SK-N-SH (cell line): ENCODE measurements at regions not wholly inside any gene's neighbourhood (a gene's known extent, or its start where the extent isn't known, plus 50 kb on each side); places are given as distances from the start of the nearest gene placed in this dataset.

Experiments used
- CHD2 ChIP-seq: fragments of 150-350 bp; IDR thresholded peaks from 2 replicates; pipeline ENCODE4 v1.6.1; 2018; ENCODE audit warnings: low read length; ENCODE audit not compliant: partially characterized antibody
- CTCF ChIP-seq: fragments of 200-600 bp; sonication (generic); IDR thresholded peaks from 2 replicates; pipeline ENCODE4 v1.6.1; 2017; ENCODE audit warnings: antibody characterized with exemption, mild to moderate bottlenecking, moderate library complexity
- FOXM1 ChIP-seq: IDR thresholded peaks from 2 replicates; pipeline ENCODE4 v1.4.0; 2012; ENCODE audit warnings: low read depth, mild to moderate bottlenecking
- IRF3 ChIP-seq: fragments of 150-350 bp; IDR thresholded peaks from 2 replicates; pipeline ENCODE4 v1.6.1; 2016; ENCODE audit warnings: mild to moderate bottlenecking, low read depth, low read length
- JUND ChIP-seq: IDR thresholded peaks from 2 replicates; pipeline ENCODE4 v1.4.0; 2012
- MAX ChIP-seq: IDR thresholded peaks from 2 replicates; pipeline ENCODE4 v1.4.0; 2012; ENCODE audit warnings: low read depth
- POLR2AphosphoS5 ChIP-seq: IDR thresholded peaks from 2 replicates; pipeline ENCODE4 v1.6.1; 2012; ENCODE audit warnings: low read depth, low read length
- RFX5 ChIP-seq: IDR thresholded peaks from 2 replicates; pipeline ENCODE4 v1.6.1; 2012; ENCODE audit warnings: mild to moderate bottlenecking, improper control_type of control experiment, low read length
- YY1 ChIP-seq: IDR thresholded peaks from 2 replicates; pipeline ENCODE4 v1.4.0; 2012; ENCODE audit warnings: low read depth, mild to moderate bottlenecking

GRCh38 chr6:23335894-23336293 lies 766.5 kb downstream of the HDGFL1 start:
- no peak for TF ChIP-seq CTCF
- no peak for TF ChIP-seq POLR2AphosphoS5
- no peak for TF ChIP-seq FOXM1
- TF ChIP-seq RFX5: no peak
- no peak for TF ChIP-seq JUND
- no peak for TF ChIP-seq CHD2
- no peak for TF ChIP-seq IRF3
- no peak for TF ChIP-seq YY1
- TF ChIP-seq MAX: no peak
